GM12878 (cell line): ENCODE measurements at regions not wholly inside any gene's neighbourhood (a gene's known extent, or its start where the extent isn't known, plus 50 kb on each side); places are given as distances from the start of the nearest gene placed in this dataset.

ENCODE experiments used
- ATAC-seq: fragments of 200-7000 bp; cut with Tn5 transposase; 3 replicates; pipeline ENCODE4 v1.9.1; 2020; ENCODE audit warnings: mild to moderate bottlenecking, moderate library complexity
- BruUV-seq: library from RNA; stranded (reverse); fragments of 400-500 nt; replicated peaks from 2 replicates; lab custom pipeline; 2021; lab: Mats Ljungman, UMichigan
- CTCF ChIA-PET: fragments of 300-600 bp; sonication (Branson Sonifier 250); formaldehyde crosslinking; extraction: SDS; loops from one replicate; lab custom pipeline; 2021; ENCODE audit warnings: inconsistent platforms; lab: Yijun Ruan, JAX
- POLR2A ChIA-PET: fragments of 350-600 bp; formaldehyde crosslinking; extraction: SDS; loops from one replicate; lab custom pipeline; 2021; ENCODE audit warnings: inconsistent platforms; lab: Charles Lee
- RAD21 ChIA-PET: fragments of 300-600 bp; sonication (Branson Sonifier 250); formaldehyde crosslinking; loops from one replicate; lab custom pipeline; 2023; ENCODE audit warnings: antibody characterized with exemption; ENCODE audit not compliant: unreplicated experiment; lab: Charles Lee
- SMC1A ChIA-PET: fragments of 300-600 bp; sonication (Branson Sonifier 250); formaldehyde crosslinking; loops from one replicate; lab custom pipeline; 2023; ENCODE audit not compliant: unreplicated experiment, uncharacterized antibody; lab: Charles Lee
- DNase-seq: peaks from one replicate; pipeline ENCODE4 v3.0.0-alpha.2; 2011; ENCODE audit warnings: low read depth, low spot score
- FAIRE-seq: peaks from 3 replicates; lab custom pipeline; 2011; peaks lifted over from hg19 to GRCh38; lab: Jason Lieb, UNC
- H2AFZ ChIP-seq: 2 replicates; pipeline ENCODE4 v1.6.0; 2011; ENCODE audit warnings: low read depth, low read length, control low read depth; ENCODE audit not compliant: control insufficient read depth
- H3K27ac ChIP-seq: 2 replicates; pipeline ENCODE4 v1.5.1; 2011; ENCODE audit warnings: control low read depth; ENCODE audit not compliant: control insufficient read depth, insufficient read depth
- H3K27me3 ChIP-seq, 2 experiments: replicated peaks in 1 of 2; 2 replicates each; pipeline versions ENCODE4 v1.6.0 to v1.6.1; 2011; ENCODE audit warnings: low read length in 1 of 2; ENCODE audit not compliant: control insufficient read depth in 2 of 2, insufficient read depth in 2 of 2
- H3K36me3 ChIP-seq, 2 experiments: 2 replicates each; pipeline ENCODE4 v1.5.1; 2011; ENCODE audit warnings: low read length in 1 of 2; ENCODE audit not compliant: control insufficient read depth in 2 of 2, insufficient read depth in 2 of 2
- H3K4me1 ChIP-seq: 2 replicates; pipeline ENCODE4 v1.6.1; 2011; ENCODE audit warnings: mild to moderate bottlenecking, low read length, moderate library complexity, mixed read lengths; ENCODE audit not compliant: control insufficient read depth, insufficient read depth
- H3K4me2 ChIP-seq: 2 replicates; pipeline ENCODE4 v1.6.0; 2011; ENCODE audit warnings: control low read depth; ENCODE audit not compliant: control insufficient read depth, insufficient read depth
- H3K4me3 ChIP-seq: fragments of 200-600 bp; sonication (generic); 2 replicates; pipeline ENCODE4 v1.5.1; 2016
- H3K79me2 ChIP-seq: 2 replicates; pipeline ENCODE4 v1.6.0; 2011; ENCODE audit warnings: low read length; ENCODE audit not compliant: control insufficient read depth, insufficient read depth
- H3K9ac ChIP-seq: 2 replicates; pipeline ENCODE4 v1.8.0; 2011; ENCODE audit warnings: low read length, control low read depth, mixed read lengths; ENCODE audit not compliant: control insufficient read depth, insufficient read depth
- H3K9me3 ChIP-seq: replicated peaks from 3 replicates; pipeline ENCODE4 v1.5.1; 2011; ENCODE audit warnings: mild to moderate bottlenecking, low read length; ENCODE audit not compliant: control insufficient read depth, insufficient read depth
- H4K20me1 ChIP-seq: 2 replicates; pipeline ENCODE4 v1.6.0; 2011; ENCODE audit not compliant: control insufficient read depth, insufficient read depth
- ASH2L ChIP-seq: fragments of 300-600, 200-600 bp; sonication (generic); IDR thresholded peaks from 2 replicates; pipeline ENCODE4 v1.6.1; 2017; ENCODE audit warnings: low read depth, mild to moderate bottlenecking, borderline replicate concordance
- BMI1 ChIP-seq: fragments of 450-650 bp; IDR thresholded peaks from 2 replicates; pipeline ENCODE4 v1.6.1; 2016; ENCODE audit warnings: mild to moderate bottlenecking, moderate library complexity, borderline replicate concordance
- CBFB ChIP-seq: IDR thresholded peaks from 2 replicates; pipeline ENCODE4 v1.6.1; 2016; ENCODE audit warnings: antibody characterized with exemption, low read depth
- EGR1 ChIP-seq, 2 experiments: IDR thresholded peaks; 1 replicate in 1 of 2; 2 replicates in 1 of 2; pipeline ENCODE4 v1.6.1; 2011 to 2012; ENCODE audit warnings: low read depth in 2 of 2, low read length in 2 of 2, borderline replicate concordance in 1 of 2, mild to moderate bottlenecking in 1 of 2, moderate library complexity in 1 of 2
- EZH2 ChIP-seq: IDR thresholded peaks from 2 replicates; pipeline ENCODE4 v1.6.1; 2012; ENCODE audit warnings: low read depth, mild to moderate bottlenecking, control low read depth, inconsistent platforms, low read length, borderline replicate concordance; ENCODE audit not compliant: control insufficient read depth
- LARP7 ChIP-seq: fragments of 450-650 bp; IDR thresholded peaks from 2 replicates; pipeline ENCODE4 v1.6.1; 2017; ENCODE audit warnings: mild to moderate bottlenecking
- MYC ChIP-seq: IDR thresholded peaks from 2 replicates; pipeline ENCODE4 v1.6.1; 2011; ENCODE audit warnings: mild to moderate bottlenecking, low read length, moderate library complexity, inconsistent platforms; ENCODE audit not compliant: insufficient read depth, insufficient replicate concordance, insufficient read length, severe bottlenecking
- NFXL1 ChIP-seq: fragments of 450-650 bp; IDR thresholded peaks from 2 replicates; pipeline ENCODE4 v1.6.1; 2017; ENCODE audit warnings: antibody characterized with exemption, mild to moderate bottlenecking, borderline replicate concordance
- RAD51 ChIP-seq: fragments of 450-650 bp; IDR thresholded peaks from 2 replicates; pipeline ENCODE4 v1.6.1; 2016; ENCODE audit warnings: moderate library complexity, mild to moderate bottlenecking, inconsistent platforms
- SIX5 ChIP-seq: IDR thresholded peaks from 2 replicates; pipeline ENCODE4 v1.6.1; 2011; ENCODE audit warnings: mild to moderate bottlenecking, low read depth, low read length, moderate library complexity; ENCODE audit not compliant: severe bottlenecking
- SMAD5 ChIP-seq: IDR thresholded peaks from 2 replicates; pipeline ENCODE4 v1.6.1; 2016; ENCODE audit warnings: antibody characterized with exemption, low read depth
- SPI1 ChIP-seq: IDR thresholded peaks from 2 replicates; pipeline ENCODE4 v1.6.1; 2011; ENCODE audit warnings: low read depth, mild to moderate bottlenecking, low read length, moderate library complexity, borderline replicate concordance; ENCODE audit not compliant: insufficient read depth
- TCF7 ChIP-seq: IDR thresholded peaks from 2 replicates; pipeline ENCODE4 v1.6.1; 2014; ENCODE audit warnings: antibody characterized with exemption, borderline replicate concordance
- ZNF622 ChIP-seq: fragments of 450-650 bp; IDR thresholded peaks from 2 replicates; pipeline ENCODE4 v1.6.1; 2017; ENCODE audit warnings: mild to moderate bottlenecking, inconsistent platforms
- WGBS: methylation state at CpG from one replicate; pipeline ENCODE4 v1.1.6; 2016; ENCODE audit warnings: low lambda C conversion rate; ENCODE audit not compliant: insufficient replicate concordance, insufficient coverage; ENCODE audit errors: missing lambda C conversion rate; 5-methylcytosine and 5-hydroxymethylcytosine counted together
- in situ Hi-C: fragments of 300-500 bp; cut with MboI; formaldehyde crosslinking; loops from 9 replicates; pipeline ENCODE4 v1.14.3; 2018; ENCODE audit warnings: mixed read lengths
- intact Hi-C: fragments of 100-400 bp; cut with micrococcal nuclease; formaldehyde crosslinking; loops from one replicate; pipeline ENCODE4 v1.14.2; 2022; ENCODE audit not compliant: unreplicated experiment
- TF ChIP-seq, protein P1 (sequence below): fragments of 450-650 bp; IDR thresholded peaks from 2 replicates; pipeline ENCODE4 v1.6.1; 2016; ENCODE audit warnings: mild to moderate bottlenecking, moderate library complexity, borderline replicate concordance
- TF ChIP-seq, protein P2 (sequence below): fragments of 450-650 bp; IDR thresholded peaks from 2 replicates; pipeline ENCODE4 v1.6.1; 2016; ENCODE audit warnings: mild to moderate bottlenecking

DNA sequence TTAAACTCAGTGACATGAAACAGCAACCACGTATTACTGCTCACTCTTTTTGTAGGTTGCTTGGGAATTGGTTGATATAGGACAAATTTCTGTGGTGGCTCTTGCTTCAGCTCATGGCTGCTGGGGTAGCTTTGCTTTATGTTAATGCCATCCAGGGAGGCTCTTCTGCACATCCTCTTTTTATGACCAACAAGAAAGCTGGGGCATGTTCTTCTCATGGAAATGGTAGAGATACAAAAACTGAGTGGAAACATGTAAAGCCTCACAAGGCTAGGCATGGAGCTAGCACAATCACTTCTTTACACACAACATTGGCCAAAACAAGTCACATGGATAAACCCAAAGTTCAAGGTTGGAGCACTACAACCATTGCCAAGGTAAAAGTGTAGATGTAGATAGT, 176.8 kb downstream of the NECTIN3 start:
- FAIRE-seq = no peak
- no peaks in the 10 kb centered on the region for H3K79me2 ChIP-seq
- no peak overlapping the region for H3K27ac ChIP-seq
- H3K4me3 ChIP-seq = no peak overlapping the region
- no TSS peak for BruUV-seq
- no peak for TF ChIP-seq MYC
- TF ChIP-seq NFXL1 = no peak
- TF ChIP-seq ZNF622 = no peak
- no peak for TF ChIP-seq LARP7
- no peak for TF ChIP-seq BMI1
- no peak for TF ChIP-seq SMAD5
- TF ChIP-seq EGR1 (IDR thresholded peaks at IDR 0.05; ENCODE audit: borderline replicate concordance in 1 of 2, low read depth in 2 of 2, low read length in 2 of 2) = no peak
- TF ChIP-seq EZH2 = no peak
- no peak for TF ChIP-seq SIX5
- TF ChIP-seq TCF7 = no peak
- no peak for TF ChIP-seq RAD51
- 54% methylated on average over 1 of the region's 1 CpG for WGBS
- ATAC-seq = no peak
- intact Hi-C loops = no loop called here
- H3K27me3 ChIP-seq = no peaks in the 10 kb centered on the region
- no peaks in the 10 kb centered on the region for H4K20me1 ChIP-seq
- no peaks in the 10 kb centered on the region for H3K9me3 ChIP-seq
- no peaks in the 10 kb centered on the region for H3K4me1 ChIP-seq
- ChIA-PET SMC1A (no interaction called here), RAD21 (no interaction called here), CTCF (no interaction called here), POLR2A (no interaction called here)
- H3K4me2 ChIP-seq = no peak overlapping the region
- in situ Hi-C loops = no loop called here
- H2AFZ ChIP-seq = no peak overlapping the region
- H3K9ac ChIP-seq = no peak overlapping the region
- DNase-seq = no peak
- H3K36me3 ChIP-seq = no peaks in the 10 kb centered on the region

DNA sequence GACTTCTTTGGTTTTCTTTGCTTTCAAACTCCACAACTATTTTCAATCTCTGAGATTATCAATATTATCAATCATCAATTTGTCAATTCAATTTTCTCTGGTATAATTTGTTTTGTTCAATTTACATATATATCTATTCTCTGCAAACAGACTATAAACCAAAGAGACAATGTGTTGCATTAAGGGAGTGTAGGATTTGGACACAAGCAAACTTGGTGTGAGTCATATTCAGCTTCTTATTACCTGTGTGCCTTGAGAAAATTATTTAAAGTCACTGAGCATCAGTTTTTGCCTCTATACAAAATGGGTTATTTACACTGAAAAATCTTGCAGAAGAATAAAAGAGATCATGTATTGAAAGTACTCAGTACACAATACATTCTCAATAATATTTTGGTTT, 177.8 kb downstream of the NECTIN3 start:
- no peaks in the 10 kb centered on the region for H3K27me3 ChIP-seq
- no peaks in the 10 kb centered on the region for H3K36me3 ChIP-seq
- intact Hi-C loops (no loop called here), in situ Hi-C loops (no loop called here)
- SMC1A ChIA-PET = no interaction called here
- H3K4me3 ChIP-seq = no peak overlapping the region
- no peaks in the 10 kb centered on the region for H3K4me1 ChIP-seq
- H4K20me1 ChIP-seq = no peaks in the 10 kb centered on the region
- no peak overlapping the region for H3K4me2 ChIP-seq
- no peak overlapping the region for H3K27ac ChIP-seq
- no peak for DNase-seq
- POLR2A ChIA-PET = no interaction called here
- CTCF ChIA-PET = no interaction called here
- no peak overlapping the region for H3K9ac ChIP-seq
- H2AFZ ChIP-seq = no peak overlapping the region
- BruUV-seq = no TSS peak
- ATAC-seq = no peak
- no peaks in the 10 kb centered on the region for H3K79me2 ChIP-seq
- FAIRE-seq = no peak
- RAD21 ChIA-PET = no interaction called here
- H3K9me3 ChIP-seq = no peaks in the 10 kb centered on the region
- no peak for TF ChIP-seq NFXL1
- TF ChIP-seq CBFB = no peak
- TF ChIP-seq, protein P1, sequence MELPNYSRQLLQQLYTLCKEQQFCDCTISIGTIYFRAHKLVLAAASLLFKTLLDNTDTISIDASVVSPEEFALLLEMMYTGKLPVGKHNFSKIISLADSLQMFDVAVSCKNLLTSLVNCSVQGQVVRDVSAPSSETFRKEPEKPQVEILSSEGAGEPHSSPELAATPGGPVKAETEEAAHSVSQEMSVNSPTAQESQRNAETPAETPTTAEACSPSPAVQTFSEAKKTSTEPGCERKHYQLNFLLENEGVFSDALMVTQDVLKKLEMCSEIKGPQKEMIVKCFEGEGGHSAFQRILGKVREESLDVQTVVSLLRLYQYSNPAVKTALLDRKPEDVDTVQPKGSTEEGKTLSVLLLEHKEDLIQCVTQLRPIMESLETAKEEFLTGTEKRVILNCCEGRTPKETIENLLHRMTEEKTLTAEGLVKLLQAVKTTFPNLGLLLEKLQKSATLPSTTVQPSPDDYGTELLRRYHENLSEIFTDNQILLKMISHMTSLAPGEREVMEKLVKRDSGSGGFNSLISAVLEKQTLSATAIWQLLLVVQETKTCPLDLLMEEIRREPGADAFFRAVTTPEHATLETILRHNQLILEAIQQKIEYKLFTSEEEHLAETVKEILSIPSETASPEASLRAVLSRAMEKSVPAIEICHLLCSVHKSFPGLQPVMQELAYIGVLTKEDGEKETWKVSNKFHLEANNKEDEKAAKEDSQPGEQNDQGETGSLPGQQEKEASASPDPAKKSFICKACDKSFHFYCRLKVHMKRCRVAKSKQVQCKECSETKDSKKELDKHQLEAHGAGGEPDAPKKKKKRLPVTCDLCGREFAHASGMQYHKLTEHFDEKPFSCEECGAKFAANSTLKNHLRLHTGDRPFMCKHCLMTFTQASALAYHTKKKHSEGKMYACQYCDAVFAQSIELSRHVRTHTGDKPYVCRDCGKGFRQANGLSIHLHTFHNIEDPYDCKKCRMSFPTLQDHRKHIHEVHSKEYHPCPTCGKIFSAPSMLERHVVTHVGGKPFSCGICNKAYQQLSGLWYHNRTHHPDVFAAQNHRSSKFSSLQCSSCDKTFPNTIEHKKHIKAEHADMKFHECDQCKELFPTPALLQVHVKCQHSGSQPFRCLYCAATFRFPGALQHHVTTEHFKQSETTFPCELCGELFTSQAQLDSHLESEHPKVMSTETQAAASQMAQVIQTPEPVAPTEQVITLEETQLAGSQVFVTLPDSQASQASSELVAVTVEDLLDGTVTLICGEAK = no peak
- TF ChIP-seq, protein P2, sequence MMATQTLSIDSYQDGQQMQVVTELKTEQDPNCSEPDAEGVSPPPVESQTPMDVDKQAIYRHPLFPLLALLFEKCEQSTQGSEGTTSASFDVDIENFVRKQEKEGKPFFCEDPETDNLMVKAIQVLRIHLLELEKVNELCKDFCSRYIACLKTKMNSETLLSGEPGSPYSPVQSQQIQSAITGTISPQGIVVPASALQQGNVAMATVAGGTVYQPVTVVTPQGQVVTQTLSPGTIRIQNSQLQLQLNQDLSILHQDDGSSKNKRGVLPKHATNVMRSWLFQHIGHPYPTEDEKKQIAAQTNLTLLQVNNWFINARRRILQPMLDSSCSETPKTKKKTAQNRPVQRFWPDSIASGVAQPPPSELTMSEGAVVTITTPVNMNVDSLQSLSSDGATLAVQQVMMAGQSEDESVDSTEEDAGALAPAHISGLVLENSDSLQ = no peak
- no peak for TF ChIP-seq SPI1
- TF ChIP-seq ASH2L = no peak
- no peak for TF ChIP-seq TCF7
